Cardiac muscle cell (in vitro differentiated cells and primary cell): ENCODE measurements at regions not wholly inside any gene's neighbourhood (a gene's known extent, or its start where the extent isn't known, plus 50 kb on each side); places are given as distances from the start of the nearest gene placed in this dataset.

Experiments used
- DNase-seq, 2 donors: peaks; one replicate each; pipeline versions ENCODE4 v3.0.0 to v3.0.0-alpha.2; 2010 to 2017; ENCODE audit warnings: low read depth in 1 of 2, low spot score in 1 of 2
- H3K27ac ChIP-seq: fragments of 200-600 bp; sonication (generic); 2 replicates; pipeline ENCODE4 v1.5.1; 2016
- H3K27me3 ChIP-seq: fragments of 200-600 bp; sonication (generic); 2 replicates; pipeline ENCODE4 v1.6.0; 2016; ENCODE audit warnings: control low read depth
- H3K36me3 ChIP-seq: fragments of 200-600 bp; sonication (generic); 2 replicates; pipeline ENCODE4 v1.5.1; 2016; ENCODE audit warnings: control low read depth
- H3K4me1 ChIP-seq: fragments of 200-600 bp; sonication (generic); 2 replicates; pipeline ENCODE4 v1.8.1; 2017; ENCODE audit warnings: low read depth, mild to moderate bottlenecking, mixed run types
- H3K4me3 ChIP-seq: fragments of 200-600 bp; sonication (generic); 2 replicates; pipeline ENCODE4 v1.5.1; 2016; ENCODE audit warnings: mild to moderate bottlenecking
- H3K9me3 ChIP-seq: fragments of 200-600 bp; sonication (generic); 2 replicates; pipeline ENCODE4 v1.5.1; 2017; ENCODE audit warnings: low read depth, mild to moderate bottlenecking, control low read depth
- CTCF ChIP-seq: IDR thresholded peaks from 2 replicates; pipeline ENCODE4 v1.5.1; 2012; ENCODE audit warnings: low read depth, mild to moderate bottlenecking, low read length

- Histone ChIP-seq H3K27ac (no peak overlapping the region), H3K9me3 (no peaks in the 10 kb centered on the region), H3K4me3 (no peak overlapping the region), H3K4me1 (no peaks in the 10 kb centered on the region), H3K27me3 (peaks cover 31% of the 10 kb centered on the region), H3K36me3 (no peaks in the 10 kb centered on the region)
- no peak for DNase-seq
- TF ChIP-seq CTCF = no peak
These were observed 101.3 kb upstream of the SOX1 start for GRCh38 chr13:111965466-111966214.

- DNase-seq = no peak
- no peak overlapping the region for H3K4me3 ChIP-seq
- no peak for TF ChIP-seq CTCF
These were observed 100.0 kb upstream of the SOX1 start for GRCh38 chr13:111966933-111967332.

GRCh38 chr13:111967572-111968201, 99.3 kb upstream of the SOX1 start:
- no peaks in the 10 kb centered on the region for H3K9me3 ChIP-seq
- no peaks in the 10 kb centered on the region for H3K4me1 ChIP-seq
- H3K4me3 ChIP-seq = no peak overlapping the region
- H3K27me3 ChIP-seq = peaks cover 42% of the 10 kb centered on the region
- no peak overlapping the region for H3K27ac ChIP-seq
- TF ChIP-seq CTCF = no peak
- H3K36me3 ChIP-seq = no peaks in the 10 kb centered on the region
- DNase-seq = no peak

More at GRCh38 chr13:111966933-111967332, 100.0 kb upstream of the SOX1 start:
- no peak overlapping the region for H3K27ac ChIP-seq
- H3K9me3 ChIP-seq = no peaks in the 10 kb centered on the region
- H3K4me1 ChIP-seq = no peaks in the 10 kb centered on the region
- H3K36me3 ChIP-seq = no peaks in the 10 kb centered on the region
- peaks cover 39% of the 10 kb centered on the region for H3K27me3 ChIP-seq

GRCh38 chr13:111968336-111969010, 98.5 kb upstream of the SOX1 start:
- no peak for DNase-seq
- Histone ChIP-seq H3K27me3 (peaks cover 50% of the 10 kb centered on the region), H3K4me3 (no peak overlapping the region), H3K27ac (no peak overlapping the region), H3K36me3 (no peaks in the 10 kb centered on the region), H3K4me1 (peaks cover under 1% of the 10 kb centered on the region), H3K9me3 (no peaks in the 10 kb centered on the region)
- TF ChIP-seq CTCF = no peak

- Histone ChIP-seq H3K4me1 (peaks cover 4% of the 10 kb centered on the region), H3K27me3 (peaks cover 53% of the 10 kb centered on the region), H3K9me3 (no peaks in the 10 kb centered on the region), H3K36me3 (no peaks in the 10 kb centered on the region), H3K4me3 (no peak overlapping the region), H3K27ac (no peak overlapping the region)
- no peak for TF ChIP-seq CTCF
- DNase-seq = no peak
These were observed 97.3 kb upstream of the SOX1 start for GRCh38 chr13:111969551-111970135.
